ENCODE measurements at regions not wholly inside any gene's neighbourhood (a gene's known extent, or its start where the extent isn't known, plus 50 kb on each side); places are given as distances from the start of the nearest gene placed in this dataset.
A peak's percentile ranks its signal among the peaks of the same experiment; 100 is the strongest.

DNA sequence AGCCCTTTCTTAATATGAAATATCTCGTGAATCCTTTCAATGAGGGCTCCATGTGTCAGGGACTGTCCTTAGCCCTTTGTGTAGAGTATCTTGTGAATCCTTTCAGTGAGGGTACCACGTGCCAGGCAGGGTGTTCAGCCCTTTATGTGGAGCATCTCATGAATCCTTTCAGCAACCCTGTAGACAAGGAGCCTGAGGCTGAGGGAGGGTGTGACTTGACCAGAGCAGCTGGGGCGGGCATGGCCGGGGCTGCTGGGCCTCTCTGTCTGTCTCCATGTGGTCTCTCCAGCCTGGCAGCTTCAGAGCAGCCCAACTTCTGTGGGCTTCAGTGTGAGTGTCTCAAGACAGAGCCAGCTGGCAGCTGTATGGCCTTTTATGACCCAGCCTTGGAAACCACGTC, 140.2 kb downstream of the AACS start:
- Mint-ChIP-seq H3K27ac (no peak overlapping the region), H3K4me3 (no peak overlapping the region), H3K36me3 (no peaks in the 10 kb centered on the region), H3K9me3 (peaks cover 7% of the 10 kb centered on the region), H3K4me1 (peaks cover 21% of the 10 kb centered on the region), H3K27me3 (ENCODE audit: insufficient read depth, low read depth) (peaks cover 22% of the 10 kb centered on the region)
- Histone ChIP-seq H3K9me3 (ENCODE audit: low read depth) (no peaks in the 10 kb centered on the region), H3K79me2 (ENCODE audit: low read depth) (peaks cover 8% of the 10 kb centered on the region), H3K27ac (no peak overlapping the region), H2AFZ (replicated peaks) (no peak overlapping the region), H3K4me2 (no peak overlapping the region), H3F3A (ENCODE audit: low read depth) (peaks cover 18% of the 10 kb centered on the region), H3K36me3 (no peaks in the 10 kb centered on the region), H4K20me1 (ENCODE audit: low read depth) (peaks cover 4% of the 10 kb centered on the region), H3K9ac (no peak overlapping the region), H3K4me3 (no peak overlapping the region), H3K4me1 (peaks cover 15% of the 10 kb centered on the region), H3K27me3 (no peaks in the 10 kb centered on the region)
- TF ChIP-seq, protein P1, sequence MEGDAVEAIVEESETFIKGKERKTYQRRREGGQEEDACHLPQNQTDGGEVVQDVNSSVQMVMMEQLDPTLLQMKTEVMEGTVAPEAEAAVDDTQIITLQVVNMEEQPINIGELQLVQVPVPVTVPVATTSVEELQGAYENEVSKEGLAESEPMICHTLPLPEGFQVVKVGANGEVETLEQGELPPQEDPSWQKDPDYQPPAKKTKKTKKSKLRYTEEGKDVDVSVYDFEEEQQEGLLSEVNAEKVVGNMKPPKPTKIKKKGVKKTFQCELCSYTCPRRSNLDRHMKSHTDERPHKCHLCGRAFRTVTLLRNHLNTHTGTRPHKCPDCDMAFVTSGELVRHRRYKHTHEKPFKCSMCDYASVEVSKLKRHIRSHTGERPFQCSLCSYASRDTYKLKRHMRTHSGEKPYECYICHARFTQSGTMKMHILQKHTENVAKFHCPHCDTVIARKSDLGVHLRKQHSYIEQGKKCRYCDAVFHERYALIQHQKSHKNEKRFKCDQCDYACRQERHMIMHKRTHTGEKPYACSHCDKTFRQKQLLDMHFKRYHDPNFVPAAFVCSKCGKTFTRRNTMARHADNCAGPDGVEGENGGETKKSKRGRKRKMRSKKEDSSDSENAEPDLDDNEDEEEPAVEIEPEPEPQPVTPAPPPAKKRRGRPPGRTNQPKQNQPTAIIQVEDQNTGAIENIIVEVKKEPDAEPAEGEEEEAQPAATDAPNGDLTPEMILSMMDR (IDR thresholded peaks at IDR 0.05), result no peak
- TF ChIP-seq EZH2phosphoT487 (IDR thresholded peaks at IDR 0.05), result no peak
- no peak for TF ChIP-seq EZH2 (IDR thresholded peaks at IDR 0.05)
- DNase-seq (ENCODE audit: low spot score), result no peak

DNA sequence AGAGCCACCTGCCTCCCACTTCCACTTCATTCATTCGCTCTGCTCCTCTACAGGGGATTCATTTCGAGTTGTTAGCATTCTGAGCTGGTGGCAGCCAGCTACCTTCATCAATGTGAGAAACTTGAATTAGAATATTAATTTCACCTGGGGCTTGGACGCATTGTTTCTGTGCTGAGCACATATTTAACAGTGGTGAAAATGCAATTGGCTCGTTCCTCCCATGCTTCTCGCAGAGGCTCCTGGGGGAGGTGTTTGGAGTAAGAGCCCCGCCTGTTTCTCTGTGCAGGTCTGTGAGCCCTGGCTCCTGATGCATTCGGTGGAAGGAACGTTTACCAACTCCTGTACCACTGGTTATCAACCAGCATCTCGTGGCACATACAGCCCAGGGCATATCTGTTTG, 141.5 kb downstream of the AACS start:
- Mint-ChIP-seq H3K27ac (no peak overlapping the region), H3K4me1 (peaks cover 21% of the 10 kb centered on the region), H3K36me3 (no peaks in the 10 kb centered on the region), H3K4me3 (no peak overlapping the region), H3K9me3 (peaks cover 7% of the 10 kb centered on the region), H3K27me3 (ENCODE audit: insufficient read depth, low read depth) (peaks cover 24% of the 10 kb centered on the region)
- Histone ChIP-seq H3K27ac (no peak overlapping the region), H3K36me3 (no peaks in the 10 kb centered on the region), H3K9ac (no peak overlapping the region), H3F3A (ENCODE audit: low read depth) (peaks cover 18% of the 10 kb centered on the region), H3K9me3 (ENCODE audit: low read depth) (no peaks in the 10 kb centered on the region), H3K4me1 (peaks cover 15% of the 10 kb centered on the region), H4K20me1 (ENCODE audit: low read depth) (peaks cover 4% of the 10 kb centered on the region), H3K79me2 (ENCODE audit: low read depth) (peaks cover 10% of the 10 kb centered on the region), H2AFZ (replicated peaks) (no peak overlapping the region), H3K4me3 (no peak overlapping the region), H3K27me3 (no peaks in the 10 kb centered on the region), H3K4me2 (no peak overlapping the region)
- TF ChIP-seq EZH2 (IDR thresholded peaks at IDR 0.05) (no peak), EZH2phosphoT487 (IDR thresholded peaks at IDR 0.05) (no peak)
- TF ChIP-seq, protein P1 (IDR thresholded peaks at IDR 0.05), result no peak
- no peak for DNase-seq (ENCODE audit: low spot score)

DNA sequence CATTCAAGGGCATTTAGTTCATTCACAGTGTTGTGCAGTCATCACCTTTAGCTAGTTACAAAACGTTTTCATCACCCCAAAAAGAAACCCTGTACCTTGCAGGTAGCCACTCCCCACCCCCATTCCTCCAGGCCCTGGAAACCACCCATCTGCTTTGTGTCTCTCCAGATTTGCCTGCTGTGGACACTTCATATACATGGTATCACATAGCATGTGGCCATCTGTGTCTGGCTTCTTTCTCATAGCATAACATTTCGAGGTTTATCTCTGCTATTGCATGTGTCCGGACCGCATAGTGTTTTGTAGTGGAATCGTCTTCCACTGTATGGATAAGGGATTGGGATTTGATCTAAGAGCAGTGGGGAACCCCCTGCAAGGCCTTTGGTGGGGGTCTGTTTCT, 143.1 kb downstream of the AACS start:
- TF ChIP-seq EZH2 (IDR thresholded peaks at IDR 0.05) (no peak), EZH2phosphoT487 (IDR thresholded peaks at IDR 0.05) (no peak)
- TF ChIP-seq, protein P1 (IDR thresholded peaks at IDR 0.05), result no peak
- Histone ChIP-seq H3F3A (ENCODE audit: low read depth) (peaks cover 18% of the 10 kb centered on the region), H3K79me2 (ENCODE audit: low read depth) (peaks cover 10% of the 10 kb centered on the region), H3K9me3 (ENCODE audit: low read depth) (no peaks in the 10 kb centered on the region), H2AFZ (replicated peaks) (no peak overlapping the region), H3K27me3 (no peaks in the 10 kb centered on the region), H3K9ac (no peak overlapping the region), H3K4me3 (no peak overlapping the region), H3K4me2 (peak overlapping the region; percentile 67), H3K36me3 (no peaks in the 10 kb centered on the region), H3K27ac (no peak overlapping the region), H3K4me1 (peaks cover 15% of the 10 kb centered on the region), H4K20me1 (ENCODE audit: low read depth) (peaks cover 4% of the 10 kb centered on the region)
- Mint-ChIP-seq H3K4me3 (no peak overlapping the region), H3K27ac (no peak overlapping the region), H3K36me3 (no peaks in the 10 kb centered on the region), H3K4me1 (peaks cover 21% of the 10 kb centered on the region), H3K27me3 (ENCODE audit: insufficient read depth, low read depth) (peaks cover 18% of the 10 kb centered on the region), H3K9me3 (peaks cover 5% of the 10 kb centered on the region)
- DNase-seq (ENCODE audit: low spot score), result no peak
